OCI-LY7 (cell line): ENCODE measurements at regions not wholly inside any gene's neighbourhood (a gene's known extent, or its start where the extent isn't known, plus 50 kb on each side); places are given as distances from the start of the nearest gene placed in this dataset.

Experiments used
- BruUV-seq: library from RNA; stranded (reverse); fragments of 400-500 nt; replicated peaks from 2 replicates; lab custom pipeline; 2021; lab: Mats Ljungman, UMichigan
- CTCF ChIA-PET: fragments of 300-600 bp; sonication (Branson Sonifier 250); formaldehyde crosslinking; loops from one replicate; lab custom pipeline; 2022; ENCODE audit warnings: antibody characterized with exemption; ENCODE audit not compliant: unreplicated experiment; lab: Charles Lee
- POLR2A ChIA-PET: fragments of 300-600 bp; sonication (Branson Sonifier 250); formaldehyde crosslinking; loops from one replicate; lab custom pipeline; 2022; ENCODE audit warnings: antibody characterized with exemption; lab: Charles Lee
- DNase-seq: peaks from one replicate; pipeline ENCODE4 v3.0.0-alpha.2; 2015; ENCODE audit warnings: low spot score
- H2AFZ ChIP-seq: fragments of 200-600 bp; sonication (generic), shearing (Covaris generic); 2 replicates; pipeline ENCODE4 v1.6.1; 2014; ENCODE audit warnings: mild to moderate bottlenecking, antibody characterized with exemption, low read length, moderate library complexity
- H3K27ac ChIP-seq: fragments of 200-600 bp; sonication (generic); 2 replicates; pipeline ENCODE4 v1.5.1; 2014; ENCODE audit warnings: mixed run types, low read depth, mild to moderate bottlenecking, moderate library complexity, low read length, inconsistent platforms; ENCODE audit not compliant: poor library complexity, severe bottlenecking
- H3K36me3 ChIP-seq: fragments of 200-600 bp; sonication (generic); 2 replicates; pipeline ENCODE4 v1.6.1; 2014; ENCODE audit warnings: mild to moderate bottlenecking, antibody characterized with exemption, low read length, moderate library complexity, mixed read lengths; ENCODE audit not compliant: insufficient read depth
- H3K4me1 ChIP-seq: fragments of 200-600 bp; sonication (generic); 2 replicates; pipeline ENCODE4 v1.5.1; 2014; ENCODE audit warnings: mild to moderate bottlenecking, low read length; ENCODE audit not compliant: insufficient read depth, poor library complexity, severe bottlenecking
- H3K4me2 ChIP-seq: fragments of 200-600 bp; sonication (generic); 2 replicates; pipeline ENCODE4 v1.6.1; 2014; ENCODE audit warnings: mild to moderate bottlenecking, low read length
- H3K4me3 ChIP-seq: fragments of 200-600 bp; sonication (generic); 2 replicates; pipeline ENCODE4 v1.5.1; 2014; ENCODE audit warnings: mild to moderate bottlenecking, low read depth, low read length; ENCODE audit not compliant: poor library complexity, severe bottlenecking
- H3K79me2 ChIP-seq: fragments of 200-600 bp; sonication (generic); 2 replicates; pipeline ENCODE4 v1.6.1; 2016; ENCODE audit warnings: low read depth, mild to moderate bottlenecking, low read length, moderate library complexity, mixed read lengths; ENCODE audit not compliant: insufficient read depth
- H3K9me2 ChIP-seq: fragments of 200-600 bp; sonication (generic); 2 replicates; pipeline ENCODE4 v1.6.1; 2016; ENCODE audit warnings: mild to moderate bottlenecking, low read length, mixed read lengths; ENCODE audit not compliant: insufficient read depth
- H3K9me3 ChIP-seq: fragments of 200-600 bp; sonication (generic); 2 replicates; pipeline ENCODE4 v1.6.1; 2014; ENCODE audit warnings: mild to moderate bottlenecking, mixed run types, low read length, mixed read lengths
- H4K20me1 ChIP-seq: fragments of 200-600 bp; sonication (generic); 2 replicates; pipeline ENCODE4 v1.6.1; 2014; ENCODE audit warnings: mild to moderate bottlenecking, antibody characterized with exemption, low read length, moderate library complexity, mixed read lengths; ENCODE audit not compliant: insufficient read depth
- CTCF ChIP-seq: fragments of 200-600 bp; sonication (generic); conservative IDR thresholded peaks from 2 replicates; pipeline ENCODE4 v1.5.1; 2014; ENCODE audit warnings: mild to moderate bottlenecking, antibody characterized with exemption, low read length, moderate library complexity, mixed read lengths
- EZH2phosphoT487 ChIP-seq: fragments of 200-600 bp; sonication (generic); IDR thresholded peaks from 2 replicates; pipeline ENCODE4 v1.6.1; 2018; ENCODE audit warnings: low read depth, borderline replicate concordance, mild to moderate bottlenecking, mixed run types, antibody characterized with exemption, low read length, moderate library complexity, mixed read lengths
- intact Hi-C: fragments of 100-400 bp; cut with micrococcal nuclease; formaldehyde crosslinking; loops from one replicate; pipeline ENCODE4 v1.10.0; 2022; ENCODE audit not compliant: unreplicated experiment

- Histone ChIP-seq H4K20me1 (no peaks in the 10 kb centered on the region), H3K4me1 (no peaks in the 10 kb centered on the region), H3K9me2 (no peaks in the 10 kb centered on the region), H3K79me2 (no peaks in the 10 kb centered on the region), H3K27ac (no peak overlapping the region), H3K36me3 (no peaks in the 10 kb centered on the region), H3K9me3 (no peaks in the 10 kb centered on the region), H3K4me2 (no peak overlapping the region), H3K4me3 (no peak overlapping the region), H2AFZ (no peak overlapping the region)
- ChIA-PET CTCF (no interaction called here), POLR2A (no interaction called here)
- no TSS peak for BruUV-seq
- intact Hi-C loops, result no loop called here
- TF ChIP-seq CTCF (no peak), EZH2phosphoT487 (no peak)
- DNase-seq, result no peak
Observed at GRCh38 chr22:26887456-26887855, 230.1 kb downstream of the MIAT start.

GRCh38 chr22:26887916-26888315 is 230.5 kb downstream of the MIAT start:
- intact Hi-C loops, result no loop called here
- CTCF ChIA-PET, result no interaction called here
- no peak for DNase-seq

More at GRCh38 chr22:26887916-26888315, 230.5 kb downstream of the MIAT start:
- TF ChIP-seq CTCF, result no peak
- TF ChIP-seq EZH2phosphoT487, result no peak
- no peak overlapping the region for H3K4me3 ChIP-seq
- no peaks in the 10 kb centered on the region for H4K20me1 ChIP-seq
- no peak overlapping the region for H2AFZ ChIP-seq
- BruUV-seq, result no TSS peak
- H3K9me3 ChIP-seq, result no peaks in the 10 kb centered on the region
- no peaks in the 10 kb centered on the region for H3K9me2 ChIP-seq
- no peaks in the 10 kb centered on the region for H3K4me1 ChIP-seq
- no peak overlapping the region for H3K27ac ChIP-seq
- no peaks in the 10 kb centered on the region for H3K36me3 ChIP-seq
- H3K4me2 ChIP-seq, result no peak overlapping the region
- H3K79me2 ChIP-seq, result no peaks in the 10 kb centered on the region
- POLR2A ChIA-PET, result no interaction called here
